ENCODE measurements at regions not wholly inside any gene's neighbourhood (a gene's known extent, or its start where the extent isn't known, plus 50 kb on each side); places are given as distances from the start of the nearest gene placed in this dataset.

DNA sequence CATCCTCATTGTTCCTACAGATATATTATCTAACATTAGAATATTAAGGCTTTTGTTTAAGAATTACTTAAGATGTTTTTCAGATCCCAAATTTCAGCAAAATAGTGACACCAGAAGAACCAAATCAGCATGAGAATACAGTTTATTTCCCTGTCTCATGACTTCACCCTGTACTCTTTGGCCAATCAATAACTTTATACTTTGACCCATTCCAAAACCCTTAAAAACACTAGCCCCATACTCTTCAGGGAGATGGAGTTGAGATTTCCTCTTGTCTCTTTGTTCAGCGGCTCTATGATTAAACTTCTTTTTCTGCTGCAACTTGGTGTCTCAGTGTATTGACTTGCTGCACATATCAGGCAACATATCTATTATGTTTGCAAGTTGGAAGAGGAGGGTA lies 207.7 kb downstream of the ZBBX start:
- H2BK5ac ChIP-seq (ENCODE audit: low read depth, low read length, poor library complexity, severe bottlenecking), result no peak overlapping the region

More for the DNA sequence above, 207.7 kb downstream of the ZBBX start:
- ATAC-seq (ENCODE audit: low read depth) (no peak), DNase-seq (no peak)
- peaks cover 9% of the 10 kb centered on the region for H3K9me3 ChIP-seq (ENCODE audit: control insufficient read depth, insufficient read depth, low read length)
- no peak overlapping the region for H2AK9ac ChIP-seq (replicated peaks; ENCODE audit: low read depth, low read length, poor library complexity)
- no peak overlapping the region for H3K9ac ChIP-seq (ENCODE audit: low read depth, low read length)
- H3K4me3 ChIP-seq (ENCODE audit: insufficient read depth, low read depth, low read length), result no peak overlapping the region
- H3K27me3 ChIP-seq (ENCODE audit: control insufficient read depth, insufficient read depth, low read length), result no peaks in the 10 kb centered on the region
- no peak overlapping the region for H3K4me2 ChIP-seq (ENCODE audit: low read depth, low read length)
- no peak overlapping the region for H2AFZ ChIP-seq (replicated peaks; ENCODE audit: low read length, poor library complexity)
- no peaks in the 10 kb centered on the region for H3K79me1 ChIP-seq (ENCODE audit: low read depth in 1 of 2, low read length in 2 of 2)
- no peaks in the 10 kb centered on the region for H4K20me1 ChIP-seq (ENCODE audit: insufficient read depth, low read length)
- no peak overlapping the region for H4K8ac ChIP-seq (ENCODE audit: low read depth in 2 of 2, low read length in 2 of 2)
- H4K91ac ChIP-seq (ENCODE audit: insufficient read depth, low read depth, low read length), result no peak overlapping the region
- H3K4me1 ChIP-seq (ENCODE audit: control insufficient read depth, insufficient read depth, low read length), result no peaks in the 10 kb centered on the region
- H3K27ac ChIP-seq (ENCODE audit: insufficient read depth, low read length), result no peak overlapping the region
- H3K4ac ChIP-seq (ENCODE audit: low read depth, low read length), result no peak overlapping the region
- H2BK15ac ChIP-seq (ENCODE audit: low read depth, low read length), result no peak overlapping the region
- dilution Hi-C loops (cut with HindIII; ENCODE audit: low sequenced_read_pairs, unreplicated experiment), result no loop called here
- BruUV-seq (replicated peaks), result no TSS peak
- no peak overlapping the region for H3K18ac ChIP-seq (ENCODE audit: low read depth, low read length)
- no peak overlapping the region for H3K56ac ChIP-seq (ENCODE audit: extremely low read depth, insufficient read depth, low read length)
- TF ChIP-seq CHD1 (IDR thresholded peaks at IDR 0.05; ENCODE audit: low read depth, low read length) (no peak), RCOR1 (IDR thresholded peaks at IDR 0.05; ENCODE audit: insufficient replicate concordance, low read length) (no peak), CEBPB (IDR thresholded peaks at IDR 0.05; ENCODE audit: low read depth, low read length) (no peak)
- H2AK5ac ChIP-seq (ENCODE audit: low read depth, low read length), result no peak overlapping the region
- no peak overlapping the region for H2BK20ac ChIP-seq (ENCODE audit: low read depth, low read length)
- no peak overlapping the region for H3K14ac ChIP-seq (replicated peaks; ENCODE audit: low read depth, low read length)
- H2BK120ac ChIP-seq (ENCODE audit: low read depth, low read length), result no peak overlapping the region
- in situ Hi-C loops (cut with MboI; ENCODE audit: low sequenced_read_pairs), result no loop called here
- no peak overlapping the region for H4K5ac ChIP-seq (ENCODE audit: low read depth, low read length)
- no peak overlapping the region for H3K23ac ChIP-seq (ENCODE audit: low read depth, low read length)
- ChIA-PET CTCF (no interaction called here), POLR2A (ENCODE audit: unreplicated experiment) (no interaction called here)
- WGBS, 2 experiments (ENCODE audit: extremely low coverage in 2 of 2, insufficient read length in 1 of 2), result no CpG with 5 or more reads among the region's 1 CpG
- H3K9me1 ChIP-seq (ENCODE audit: insufficient read depth, low read length), result no peaks in the 10 kb centered on the region
- intact Hi-C loops (cut with micrococcal nuclease), result no loop called here
- no peaks in the 10 kb centered on the region for H3K36me3 ChIP-seq (ENCODE audit: control insufficient read depth, insufficient read depth, low read length)

All from IMR-90 (cell line).